ENCODE measurements at regions not wholly inside any gene's neighbourhood (a gene's known extent, or its start where the extent isn't known, plus 50 kb on each side); places are given as distances from the start of the nearest gene placed in this dataset.

DNA sequence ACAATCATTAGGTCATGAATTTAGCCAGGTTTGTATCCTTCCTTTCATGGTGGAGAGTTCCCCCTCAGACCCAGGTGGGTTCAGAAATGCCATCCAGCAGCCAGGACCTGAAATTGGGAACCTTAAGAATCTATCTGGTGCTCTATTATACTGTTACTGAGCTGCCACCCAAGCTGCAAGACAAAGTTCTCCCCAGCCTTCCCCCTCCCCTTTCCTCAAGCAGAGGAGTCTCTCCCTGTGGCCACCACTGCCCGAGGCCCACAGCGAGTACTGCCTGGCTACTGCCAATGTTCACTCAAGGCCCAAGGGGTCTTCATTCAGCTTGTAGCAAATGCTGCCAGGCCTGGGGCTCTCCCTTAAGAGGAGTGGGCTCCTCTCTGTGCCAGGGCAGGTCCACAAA lies 133.8 kb downstream of the TMEM38B start:
- TF ChIP-seq TAF1 (IDR thresholded peaks at IDR 0.05; ENCODE audit: borderline replicate concordance, insufficient read depth, low read length) (no peak), POLR2AphosphoS5 (IDR thresholded peaks at IDR 0.05; ENCODE audit: low read depth, low read length) (no peak)

- TF ChIP-seq FOXP2 (optimal IDR thresholded peaks at IDR 0.05; ENCODE audit: borderline replicate concordance, extremely low read depth, extremely low read length, insufficient read depth) (no peak), POLR2AphosphoS5 (IDR thresholded peaks at IDR 0.05; ENCODE audit: low read depth, low read length) (no peak), SIN3A (IDR thresholded peaks at IDR 0.05; ENCODE audit: borderline replicate concordance, insufficient read depth, low read length) (no peak), TAF1 (IDR thresholded peaks at IDR 0.05; ENCODE audit: borderline replicate concordance, insufficient read depth, low read length) (no peak)
- TF ChIP-seq, protein P1, sequence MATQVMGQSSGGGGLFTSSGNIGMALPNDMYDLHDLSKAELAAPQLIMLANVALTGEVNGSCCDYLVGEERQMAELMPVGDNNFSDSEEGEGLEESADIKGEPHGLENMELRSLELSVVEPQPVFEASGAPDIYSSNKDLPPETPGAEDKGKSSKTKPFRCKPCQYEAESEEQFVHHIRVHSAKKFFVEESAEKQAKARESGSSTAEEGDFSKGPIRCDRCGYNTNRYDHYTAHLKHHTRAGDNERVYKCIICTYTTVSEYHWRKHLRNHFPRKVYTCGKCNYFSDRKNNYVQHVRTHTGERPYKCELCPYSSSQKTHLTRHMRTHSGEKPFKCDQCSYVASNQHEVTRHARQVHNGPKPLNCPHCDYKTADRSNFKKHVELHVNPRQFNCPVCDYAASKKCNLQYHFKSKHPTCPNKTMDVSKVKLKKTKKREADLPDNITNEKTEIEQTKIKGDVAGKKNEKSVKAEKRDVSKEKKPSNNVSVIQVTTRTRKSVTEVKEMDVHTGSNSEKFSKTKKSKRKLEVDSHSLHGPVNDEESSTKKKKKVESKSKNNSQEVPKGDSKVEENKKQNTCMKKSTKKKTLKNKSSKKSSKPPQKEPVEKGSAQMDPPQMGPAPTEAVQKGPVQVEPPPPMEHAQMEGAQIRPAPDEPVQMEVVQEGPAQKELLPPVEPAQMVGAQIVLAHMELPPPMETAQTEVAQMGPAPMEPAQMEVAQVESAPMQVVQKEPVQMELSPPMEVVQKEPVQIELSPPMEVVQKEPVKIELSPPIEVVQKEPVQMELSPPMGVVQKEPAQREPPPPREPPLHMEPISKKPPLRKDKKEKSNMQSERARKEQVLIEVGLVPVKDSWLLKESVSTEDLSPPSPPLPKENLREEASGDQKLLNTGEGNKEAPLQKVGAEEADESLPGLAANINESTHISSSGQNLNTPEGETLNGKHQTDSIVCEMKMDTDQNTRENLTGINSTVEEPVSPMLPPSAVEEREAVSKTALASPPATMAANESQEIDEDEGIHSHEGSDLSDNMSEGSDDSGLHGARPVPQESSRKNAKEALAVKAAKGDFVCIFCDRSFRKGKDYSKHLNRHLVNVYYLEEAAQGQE (IDR thresholded peaks at IDR 0.05; ENCODE audit: insufficient read depth in 1 of 2, low read depth in 2 of 2, low read length in 2 of 2) = no peak
These were observed 134.4 kb downstream of the TMEM38B start for GRCh38 chr9:105828596-105829213.

DNA sequence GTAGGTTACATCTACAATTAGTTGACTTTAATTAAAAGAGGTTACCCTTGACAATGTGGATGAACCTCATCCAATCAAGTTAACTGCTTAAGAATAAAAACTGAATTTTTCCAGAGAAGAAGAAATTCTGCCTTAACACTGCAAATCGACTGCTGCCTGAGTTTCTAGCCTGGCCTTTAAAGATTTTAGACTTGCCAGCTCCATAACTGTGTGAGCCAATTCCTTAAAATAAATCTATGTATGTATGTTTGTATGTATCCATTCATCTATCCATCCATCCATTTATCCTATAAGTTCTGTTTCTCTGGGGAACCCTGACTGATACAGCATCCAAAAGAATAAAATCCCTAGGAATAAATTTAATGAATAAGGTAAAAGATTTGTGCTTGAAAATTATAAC lies 136.1 kb downstream of the TMEM38B start:
- no peak for TF ChIP-seq SIN3A (IDR thresholded peaks at IDR 0.05; ENCODE audit: borderline replicate concordance, insufficient read depth, low read length)
- TF ChIP-seq, protein P1 (IDR thresholded peaks at IDR 0.05; ENCODE audit: insufficient read depth in 1 of 2, low read depth in 2 of 2, low read length in 2 of 2) = no peak
- no peak for TF ChIP-seq TAF1 (IDR thresholded peaks at IDR 0.05; ENCODE audit: borderline replicate concordance, insufficient read depth, low read length)
- no peak for TF ChIP-seq FOXP2 (optimal IDR thresholded peaks at IDR 0.05; ENCODE audit: borderline replicate concordance, extremely low read depth, extremely low read length, insufficient read depth)
- TF ChIP-seq POLR2AphosphoS5 (IDR thresholded peaks at IDR 0.05; ENCODE audit: low read depth, low read length) = no peak

GRCh38 chr9:105832096-105832710 lies 137.9 kb downstream of the TMEM38B start:
- no peak for TF ChIP-seq FOXP2 (optimal IDR thresholded peaks at IDR 0.05; ENCODE audit: borderline replicate concordance, extremely low read depth, extremely low read length, insufficient read depth)
- TF ChIP-seq, protein P1 (IDR thresholded peaks at IDR 0.05; ENCODE audit: insufficient read depth in 1 of 2, low read depth in 2 of 2, low read length in 2 of 2) = no peak
- no peak for TF ChIP-seq TAF1 (IDR thresholded peaks at IDR 0.05; ENCODE audit: borderline replicate concordance, insufficient read depth, low read length)
- TF ChIP-seq SIN3A (IDR thresholded peaks at IDR 0.05; ENCODE audit: borderline replicate concordance, insufficient read depth, low read length) = no peak
- no peak for TF ChIP-seq POLR2AphosphoS5 (IDR thresholded peaks at IDR 0.05; ENCODE audit: low read depth, low read length)

GRCh38 chr9:105833271-105833975 lies 139.1 kb downstream of the TMEM38B start:
- TF ChIP-seq SIN3A (IDR thresholded peaks at IDR 0.05; ENCODE audit: borderline replicate concordance, insufficient read depth, low read length) (no peak), TAF1 (IDR thresholded peaks at IDR 0.05; ENCODE audit: borderline replicate concordance, insufficient read depth, low read length) (no peak), POLR2AphosphoS5 (IDR thresholded peaks at IDR 0.05; ENCODE audit: low read depth, low read length) (no peak), FOXP2 (optimal IDR thresholded peaks at IDR 0.05; ENCODE audit: borderline replicate concordance, extremely low read depth, extremely low read length, insufficient read depth) (no peak)
- TF ChIP-seq, protein P1 (IDR thresholded peaks at IDR 0.05; ENCODE audit: insufficient read depth in 1 of 2, low read depth in 2 of 2, low read length in 2 of 2) = no peak

All from PFSK-1 (cell line).